ENCODE measurements at regions not wholly inside any gene's neighbourhood (a gene's known extent, or its start where the extent isn't known, plus 50 kb on each side); places are given as distances from the start of the nearest gene placed in this dataset.

GRCh38 chr11:23288003-23288783 is 427.9 kb upstream of the CCDC179 start:
- peak; percentile 89 for DNase-seq (ENCODE audit: low read depth)
- CTCF ChIA-PET: no interaction called here
- Histone ChIP-seq H3K4me3 (ENCODE audit: low read depth, low read length) (no peak overlapping the region), H3K27me3 (ENCODE audit: control insufficient read depth, insufficient read depth, low read length) (no peaks in the 10 kb centered on the region), H3K36me3 (ENCODE audit: control insufficient read depth, insufficient read depth, low read length) (no peaks in the 10 kb centered on the region)
- TF ChIP-seq CTCF (IDR thresholded peaks at IDR 0.05; ENCODE audit: insufficient read depth, low read depth, low read length): no peak
- POLR2A ChIA-PET: no interaction called here

GRCh38 chr11:23295241-23295640 is 435.0 kb upstream of the CCDC179 start:
- no peak for DNase-seq (ENCODE audit: low read depth)
- ChIA-PET POLR2A (no interaction called here), CTCF (no interaction called here)
- no peak overlapping the region for H3K4me3 ChIP-seq (ENCODE audit: low read depth, low read length)
- no peak for TF ChIP-seq CTCF (IDR thresholded peaks at IDR 0.05; ENCODE audit: insufficient read depth, low read depth, low read length)
- no peaks in the 10 kb centered on the region for H3K36me3 ChIP-seq (ENCODE audit: control insufficient read depth, insufficient read depth, low read length)
- no peaks in the 10 kb centered on the region for H3K27me3 ChIP-seq (ENCODE audit: control insufficient read depth, insufficient read depth, low read length)

- no peaks in the 10 kb centered on the region for H3K36me3 ChIP-seq (ENCODE audit: control insufficient read depth, insufficient read depth, low read length)
- POLR2A ChIA-PET: no interaction called here
- CTCF ChIA-PET: no interaction called here
- no peaks in the 10 kb centered on the region for H3K27me3 ChIP-seq (ENCODE audit: control insufficient read depth, insufficient read depth, low read length)
- H3K4me3 ChIP-seq (ENCODE audit: low read depth, low read length): no peak overlapping the region
- no peak for TF ChIP-seq CTCF (IDR thresholded peaks at IDR 0.05; ENCODE audit: insufficient read depth, low read depth, low read length)
- DNase-seq (ENCODE audit: low read depth): no peak
Measured at GRCh38 chr11:23308041-23308440, 447.8 kb upstream of the CCDC179 start.

- ChIA-PET CTCF (no interaction called here), POLR2A (no interaction called here)
- H3K36me3 ChIP-seq (ENCODE audit: control insufficient read depth, insufficient read depth, low read length): no peaks in the 10 kb centered on the region
- H3K27me3 ChIP-seq (ENCODE audit: control insufficient read depth, insufficient read depth, low read length): no peaks in the 10 kb centered on the region
- DNase-seq (ENCODE audit: low read depth): no peak
- no peak for TF ChIP-seq CTCF (IDR thresholded peaks at IDR 0.05; ENCODE audit: insufficient read depth, low read depth, low read length)
- H3K4me3 ChIP-seq (ENCODE audit: low read depth, low read length): no peak overlapping the region
Measured at GRCh38 chr11:23310276-23310675, 450.0 kb upstream of the CCDC179 start.

GRCh38 chr11:23311986-23312940 is 452.0 kb upstream of the CCDC179 start:
- TF ChIP-seq CTCF (IDR thresholded peaks at IDR 0.05; ENCODE audit: insufficient read depth, low read depth, low read length): no peak
- H3K27me3 ChIP-seq (ENCODE audit: control insufficient read depth, insufficient read depth, low read length): no peaks in the 10 kb centered on the region
- CTCF ChIA-PET: interaction anchor here (0.7 kb wide), 1 partner anchor 16 kb away, joined by 3 read pairs; no protein-coding TSS in a partner anchor
- POLR2A ChIA-PET: no interaction called here
- DNase-seq (ENCODE audit: low read depth): peak; percentile 46
- H3K4me3 ChIP-seq (ENCODE audit: low read depth, low read length): no peak overlapping the region
- no peaks in the 10 kb centered on the region for H3K36me3 ChIP-seq (ENCODE audit: control insufficient read depth, insufficient read depth, low read length)
